ENCODE measurements at regions not wholly inside any gene's neighbourhood (a gene's known extent, or its start where the extent isn't known, plus 50 kb on each side); places are given as distances from the start of the nearest gene placed in this dataset.
A peak's percentile ranks its signal among the peaks of the same experiment; 100 is the strongest.

GRCh38 chr15:95280711-95281110 is 1049.3 kb downstream of the MCTP2 start:
- H3K9me3 ChIP-seq: no peaks in the 10 kb centered on the region
- intact Hi-C loops (cut with DNase I): no loop called here
- no peaks in the 10 kb centered on the region for H3K27me3 ChIP-seq
- DNase-seq: no peak
- H3K4me1 ChIP-seq: peaks cover 0 to 47% (median 43%) of the 10 kb centered on the region in 4 donors
- TF ChIP-seq POLR2AphosphoS5 (IDR thresholded peaks at IDR 0.05): no peak
- no peak for TF ChIP-seq POLR2A (IDR thresholded peaks at IDR 0.05)
- TF ChIP-seq, protein P1, sequence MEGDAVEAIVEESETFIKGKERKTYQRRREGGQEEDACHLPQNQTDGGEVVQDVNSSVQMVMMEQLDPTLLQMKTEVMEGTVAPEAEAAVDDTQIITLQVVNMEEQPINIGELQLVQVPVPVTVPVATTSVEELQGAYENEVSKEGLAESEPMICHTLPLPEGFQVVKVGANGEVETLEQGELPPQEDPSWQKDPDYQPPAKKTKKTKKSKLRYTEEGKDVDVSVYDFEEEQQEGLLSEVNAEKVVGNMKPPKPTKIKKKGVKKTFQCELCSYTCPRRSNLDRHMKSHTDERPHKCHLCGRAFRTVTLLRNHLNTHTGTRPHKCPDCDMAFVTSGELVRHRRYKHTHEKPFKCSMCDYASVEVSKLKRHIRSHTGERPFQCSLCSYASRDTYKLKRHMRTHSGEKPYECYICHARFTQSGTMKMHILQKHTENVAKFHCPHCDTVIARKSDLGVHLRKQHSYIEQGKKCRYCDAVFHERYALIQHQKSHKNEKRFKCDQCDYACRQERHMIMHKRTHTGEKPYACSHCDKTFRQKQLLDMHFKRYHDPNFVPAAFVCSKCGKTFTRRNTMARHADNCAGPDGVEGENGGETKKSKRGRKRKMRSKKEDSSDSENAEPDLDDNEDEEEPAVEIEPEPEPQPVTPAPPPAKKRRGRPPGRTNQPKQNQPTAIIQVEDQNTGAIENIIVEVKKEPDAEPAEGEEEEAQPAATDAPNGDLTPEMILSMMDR (IDR thresholded peaks at IDR 0.05): no peak
- TF ChIP-seq EP300 (IDR thresholded peaks at IDR 0.05): no peak
- H3K4me3 ChIP-seq: no peak overlapping the region
- WGBS, 2 donors: 79 to 83% methylated on average over 5 of the region's 5 CpGs
- H3K36me3 ChIP-seq: no peaks in the 10 kb centered on the region
- H3K27ac ChIP-seq: peak overlapping the region in 2 of 4 donors; percentile 74 to 83

GRCh38 chr15:95281470-95281869 is 1049.0 kb upstream of the NR2F2 start:
- DNase-seq: no peak
- Histone ChIP-seq H3K4me1 (peaks cover 0 to 42% (median 40%) of the 10 kb centered on the region in 4 donors), H3K27me3 (no peaks in the 10 kb centered on the region), H3K9me3 (no peaks in the 10 kb centered on the region), H3K27ac (peak overlapping the region in 1 of 4 donors; percentile 25), H3K4me3 (no peak overlapping the region), H3K36me3 (no peaks in the 10 kb centered on the region)
- WGBS, 2 donors: 70 to 75% methylated on average over 2 of the region's 2 CpGs
- intact Hi-C loops (cut with DNase I): no loop called here
- no peak for TF ChIP-seq POLR2A (IDR thresholded peaks at IDR 0.05)
- TF ChIP-seq, protein P1 (IDR thresholded peaks at IDR 0.05): no peak
- no peak for TF ChIP-seq EP300 (IDR thresholded peaks at IDR 0.05)
- no peak for TF ChIP-seq POLR2AphosphoS5 (IDR thresholded peaks at IDR 0.05)

DNA sequence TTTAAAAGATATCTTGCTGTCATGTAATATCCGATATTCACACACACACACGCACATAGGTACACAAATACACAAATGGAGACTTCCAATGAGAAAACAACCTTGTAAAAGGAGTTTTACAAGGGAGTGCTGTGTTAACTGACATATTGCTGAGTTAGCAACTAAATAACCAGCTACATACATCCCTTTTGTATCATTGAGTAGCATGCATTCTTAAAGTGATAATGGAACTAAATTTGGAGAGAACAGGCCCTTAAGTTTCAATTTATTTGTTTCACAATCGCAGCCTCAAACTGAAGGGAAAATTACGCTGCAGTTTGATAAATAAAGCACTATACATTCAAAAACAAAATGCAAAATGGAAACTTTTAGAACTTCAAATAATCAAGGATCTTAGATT is 1046.0 kb upstream of the NR2F2 start:
- H3K36me3 ChIP-seq: no peaks in the 10 kb centered on the region
- no peaks in the 10 kb centered on the region for H3K27me3 ChIP-seq
- TF ChIP-seq, protein P1 (IDR thresholded peaks at IDR 0.05): no peak
- no peak for TF ChIP-seq EP300 (IDR thresholded peaks at IDR 0.05)
- TF ChIP-seq POLR2AphosphoS5 (IDR thresholded peaks at IDR 0.05): no peak
- TF ChIP-seq POLR2A (IDR thresholded peaks at IDR 0.05): no peak
- WGBS, 2 donors: 74 to 80% methylated on average over 4 of the region's 4 CpGs
- no peak for DNase-seq
- no peaks in the 10 kb centered on the region for H3K9me3 ChIP-seq
- peaks cover 0 to 14% (median 13%) of the 10 kb centered on the region in 4 donors for H3K4me1 ChIP-seq
- no peak overlapping the region for H3K27ac ChIP-seq
- intact Hi-C loops (cut with DNase I): no loop called here
- H3K4me3 ChIP-seq: no peak overlapping the region

DNA sequence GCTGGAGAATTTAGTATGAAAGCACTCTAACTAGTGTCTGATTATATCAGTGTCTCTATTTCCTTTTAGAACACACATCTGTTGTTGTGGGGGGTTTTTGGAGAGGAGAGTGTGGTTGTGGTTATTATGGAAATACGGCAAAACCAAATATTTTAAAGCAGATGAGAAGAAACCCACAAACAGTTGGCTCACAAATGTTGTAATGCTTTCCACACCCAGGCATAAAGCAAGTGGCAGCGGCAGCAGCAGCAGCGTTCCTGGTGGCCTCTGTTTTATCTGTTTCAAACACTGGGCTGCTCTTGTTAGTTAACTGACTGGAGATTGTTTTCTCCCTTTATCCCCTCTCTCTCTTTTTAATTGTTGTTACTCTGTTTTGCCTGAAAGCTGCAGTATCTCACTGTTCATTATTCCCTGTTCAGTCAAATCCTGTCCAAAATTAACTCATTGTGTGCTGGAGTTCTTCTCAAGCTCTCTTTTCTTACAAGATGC is 1045.5 kb upstream of the NR2F2 start:
- Histone ChIP-seq H3K9me3 (no peaks in the 10 kb centered on the region), H3K27me3 (no peaks in the 10 kb centered on the region), H3K4me1 (peaks cover 0 to 11% (median 10%) of the 10 kb centered on the region in 4 donors), H3K4me3 (no peak overlapping the region), H3K27ac (peak overlapping the region in 1 of 4 donors; percentile 25), H3K36me3 (no peaks in the 10 kb centered on the region)
- no peak for DNase-seq
- 8 to 18% methylated on average over 3 of the region's 3 CpGs for WGBS, 2 donors
- intact Hi-C loops (cut with DNase I): no loop called here
- TF ChIP-seq EP300 (IDR thresholded peaks at IDR 0.05) (no peak), POLR2A (IDR thresholded peaks at IDR 0.05) (no peak), POLR2AphosphoS5 (IDR thresholded peaks at IDR 0.05) (no peak)
- TF ChIP-seq, protein P1 (IDR thresholded peaks at IDR 0.05): no peak

DNA sequence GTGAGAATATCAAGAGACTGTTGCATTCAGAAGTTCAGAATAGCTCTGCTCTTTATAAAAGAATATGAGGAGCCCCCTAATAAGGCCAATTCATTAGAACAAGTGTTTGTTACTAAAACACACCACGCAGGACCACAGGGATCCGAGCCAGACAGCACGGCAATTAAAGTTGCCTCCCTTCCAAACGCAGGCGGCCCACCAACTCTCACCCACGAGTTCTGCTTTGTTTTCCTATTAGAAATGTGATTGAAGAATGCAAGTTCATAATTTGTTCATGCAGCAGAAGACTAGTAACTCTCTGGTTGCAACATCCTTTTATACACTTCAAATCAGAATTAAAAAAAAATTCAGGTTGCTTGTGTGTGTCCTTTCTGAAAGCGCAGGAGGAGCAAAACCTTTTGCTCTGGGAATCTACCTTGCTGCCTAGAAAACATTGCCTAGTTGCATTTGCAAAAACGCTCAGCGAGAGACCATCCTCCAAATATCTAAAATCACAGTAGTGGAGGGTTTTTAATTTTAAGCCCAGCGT is 1044.1 kb upstream of the NR2F2 start:
- WGBS, 2 donors: 44 to 69% methylated on average over 10 of the region's 10 CpGs
- TF ChIP-seq, protein P1 (IDR thresholded peaks at IDR 0.05): no peak
- TF ChIP-seq EP300 (IDR thresholded peaks at IDR 0.05): no peak
- no peak for TF ChIP-seq POLR2A (IDR thresholded peaks at IDR 0.05)
- TF ChIP-seq POLR2AphosphoS5 (IDR thresholded peaks at IDR 0.05): no peak

More for the DNA sequence above, 1044.1 kb upstream of the NR2F2 start:
- Histone ChIP-seq H3K4me3 (no peak overlapping the region), H3K36me3 (no peaks in the 10 kb centered on the region), H3K27ac (peak overlapping the region in 1 of 4 donors; percentile 40), H3K9me3 (no peaks in the 10 kb centered on the region), H3K27me3 (no peaks in the 10 kb centered on the region), H3K4me1 (peaks cover 0 to 8% (median 5%) of the 10 kb centered on the region in 4 donors)
- intact Hi-C loops (cut with DNase I): no loop called here
- DNase-seq: no peak
